Jurkat, Clone E6-1 (cell line): ENCODE measurements at regions not wholly inside any gene's neighbourhood (a gene's known extent, or its start where the extent isn't known, plus 50 kb on each side); places are given as distances from the start of the nearest gene placed in this dataset.
A peak's percentile ranks its signal among the peaks of the same experiment; 100 is the strongest.
"Not testable (repeated sequence)": the region's sequence is repeated elsewhere in the genome, so short reads cannot be mapped to it uniquely, and the experiment has no call there.

Source experiments
- DNase-seq: peaks from one replicate; pipeline ENCODE4 v3.0.0-alpha.2; 2011; ENCODE audit warnings: low read depth, low spot score
- H3K4me3 ChIP-seq: 2 replicates; pipeline ENCODE4 v1.5.1; 2011; ENCODE audit warnings: mild to moderate bottlenecking, low read length, control low read depth, moderate library complexity

- no peak for DNase-seq
- H3K4me3 ChIP-seq = no peak overlapping the region
Observed at GRCh38 chr1:38787041-38787440, 72.5 kb downstream of the RRAGC start.

GRCh38 chr1:38786040-38786436, 73.5 kb downstream of the RRAGC start:
- no peak overlapping the region for H3K4me3 ChIP-seq
- no peak for DNase-seq

DNA sequence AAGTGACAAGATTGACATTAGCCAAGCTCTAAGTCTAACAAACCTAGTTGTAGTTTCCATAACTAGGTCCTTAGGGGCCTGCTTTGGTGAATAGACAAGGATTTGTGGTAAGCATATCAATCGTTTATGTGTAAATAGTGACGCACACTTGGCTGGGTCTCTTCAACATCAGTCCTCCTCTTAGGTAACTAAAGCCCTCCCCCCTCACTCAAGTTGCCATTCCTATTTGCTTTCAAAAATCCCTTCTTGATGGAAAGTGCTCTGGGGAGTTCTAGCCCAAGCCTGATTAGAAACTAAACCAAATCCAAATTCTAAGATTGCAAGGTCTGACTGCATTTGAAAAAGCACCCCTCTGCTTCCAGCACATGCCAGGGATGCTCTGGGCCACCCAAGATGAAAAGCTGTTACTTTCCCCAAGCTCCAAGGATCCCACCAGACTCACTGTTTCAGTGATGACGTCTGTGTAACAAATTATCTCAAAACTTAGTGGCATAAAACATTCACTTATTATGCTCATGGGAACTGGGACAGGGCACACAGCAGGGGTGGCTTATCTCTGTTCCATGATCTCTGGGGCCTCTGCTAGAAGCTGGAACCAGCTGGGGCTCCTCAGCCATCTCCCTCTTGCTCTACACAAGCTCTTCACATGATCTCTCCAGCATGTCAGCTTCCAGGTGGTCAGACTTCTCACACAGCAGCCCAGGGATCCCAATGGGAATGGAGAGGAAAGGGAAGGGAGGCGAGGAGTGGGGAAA, 74.1 kb downstream of the RRAGC start:
- no peak overlapping the region for H3K4me3 ChIP-seq
- no peak for DNase-seq

DNA sequence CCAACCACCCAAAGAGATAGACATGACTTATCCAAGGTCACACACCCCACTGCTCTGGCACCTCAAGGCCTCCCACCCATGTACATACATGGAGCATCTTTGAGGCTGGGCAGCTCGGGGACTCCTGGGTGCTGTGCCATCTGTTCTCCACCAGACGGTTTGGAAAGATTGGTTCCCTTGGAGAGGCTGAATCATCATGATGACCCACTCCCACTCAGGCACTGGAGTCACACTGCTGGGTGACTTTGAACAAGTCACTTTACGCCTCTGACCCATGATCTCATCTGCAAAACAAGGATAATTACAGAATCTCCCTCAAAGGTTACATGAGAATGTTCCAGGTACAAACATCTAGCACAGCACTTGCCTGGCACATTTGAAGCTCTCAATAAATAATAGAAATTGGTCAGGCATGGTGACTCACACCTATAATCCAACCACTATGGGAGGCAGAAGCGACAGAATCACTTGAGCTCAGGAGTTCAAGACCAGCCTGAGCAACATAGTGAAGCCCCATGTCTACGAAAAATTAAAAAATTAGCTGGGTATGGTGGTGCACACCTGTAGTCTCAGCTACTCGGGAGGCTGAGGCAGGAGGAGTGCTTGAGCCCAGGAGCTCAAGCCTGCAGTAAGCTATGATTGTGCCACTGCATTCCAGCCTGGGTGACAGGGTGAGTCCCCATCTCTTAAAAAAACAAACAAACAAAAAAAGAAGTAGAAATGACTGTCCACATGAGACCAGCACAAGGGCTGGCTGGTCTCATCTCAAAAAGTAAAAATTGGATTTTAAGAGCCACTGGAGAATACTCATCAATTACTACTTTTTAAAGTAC, 74.9 kb downstream of the RRAGC start:
- DNase-seq = no peak
- H3K4me3 ChIP-seq = no peak overlapping the region

DNA sequence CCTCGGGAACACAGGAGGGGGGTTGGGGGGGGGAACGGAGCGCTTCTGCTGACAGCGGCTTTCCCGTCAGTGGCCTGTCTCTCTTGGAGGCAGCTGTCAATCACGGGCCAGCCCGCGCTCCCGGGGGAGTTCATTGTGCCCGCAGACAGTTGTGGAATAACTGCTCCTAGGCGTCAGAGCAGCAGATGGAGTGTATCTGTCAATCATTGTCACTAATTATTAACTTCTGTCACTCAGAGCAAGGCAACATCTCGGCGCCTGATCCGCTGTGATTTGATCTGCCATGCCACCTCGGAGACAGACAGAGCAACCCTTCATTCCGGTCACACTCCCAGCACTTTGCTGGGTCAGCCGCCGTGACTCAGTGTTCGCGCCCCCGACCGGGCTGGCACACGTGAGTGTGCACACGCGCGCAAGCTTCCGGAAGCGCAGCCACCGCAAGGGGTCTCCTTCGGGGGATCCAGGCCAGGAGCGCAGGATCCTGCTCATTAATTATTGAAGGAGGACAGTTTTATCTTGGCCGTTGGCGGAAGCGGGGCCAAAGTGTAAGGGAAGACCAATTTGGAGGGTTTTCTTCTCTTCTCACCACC, 75.8 kb downstream of the RRAGC start:
- no peak overlapping the region for H3K4me3 ChIP-seq
- DNase-seq = no peak

DNA sequence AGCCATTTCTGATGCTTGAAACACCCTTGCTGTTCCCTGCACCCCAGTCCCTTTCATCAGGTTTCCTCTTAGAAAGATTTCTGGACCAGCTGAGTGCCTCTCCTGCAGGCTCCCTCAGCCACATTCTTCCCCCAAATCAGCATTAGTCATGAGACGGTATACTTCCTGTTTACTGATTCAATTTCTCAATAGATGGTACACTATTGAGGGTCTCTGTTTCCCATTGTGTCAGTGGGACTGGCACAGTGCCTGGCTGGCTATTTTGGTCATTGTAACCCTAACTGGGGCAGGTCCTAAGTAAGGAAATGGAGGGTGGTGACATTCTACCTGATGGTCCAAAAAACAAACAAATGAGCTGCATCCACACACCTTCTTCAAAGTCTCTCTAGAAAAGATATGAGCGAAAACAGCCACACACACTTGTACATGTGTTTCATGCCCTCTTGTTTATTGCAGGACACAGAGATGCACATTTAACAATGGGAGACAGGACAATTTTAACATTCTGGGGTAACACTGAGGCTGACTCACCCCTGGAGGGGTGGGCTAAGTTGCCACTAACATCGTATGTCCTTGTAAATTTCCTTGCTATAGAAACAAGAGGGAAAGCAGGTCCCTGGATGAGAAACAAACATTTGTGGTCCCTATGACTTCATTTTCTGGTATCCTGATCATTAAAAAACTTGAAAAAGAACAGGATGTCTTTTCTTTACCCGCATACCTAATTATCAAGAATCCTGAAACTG, 77.5 kb downstream of the RRAGC start:
- no peak overlapping the region for H3K4me3 ChIP-seq
- DNase-seq = no peak

DNA sequence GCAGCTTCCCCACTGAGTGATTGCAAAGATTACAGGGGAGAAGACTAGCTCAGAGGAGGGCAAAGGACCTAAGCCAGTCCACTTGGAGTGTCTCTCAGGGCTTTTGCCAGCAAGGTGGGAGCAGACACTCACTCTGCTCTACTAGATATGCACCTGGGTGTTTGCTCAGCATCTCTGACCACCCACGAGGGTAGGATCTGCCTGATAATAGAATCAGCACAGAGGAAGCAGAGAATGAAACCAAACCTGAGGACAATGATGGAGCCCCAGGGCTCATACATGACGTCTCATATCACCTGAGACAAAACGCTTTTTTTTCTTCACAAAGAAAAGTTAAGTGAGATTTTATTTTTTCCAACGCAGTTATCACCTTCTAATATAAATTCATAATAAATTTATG, 79.4 kb downstream of the RRAGC start:
- no peak for DNase-seq
- no peak overlapping the region for H3K4me3 ChIP-seq

DNA sequence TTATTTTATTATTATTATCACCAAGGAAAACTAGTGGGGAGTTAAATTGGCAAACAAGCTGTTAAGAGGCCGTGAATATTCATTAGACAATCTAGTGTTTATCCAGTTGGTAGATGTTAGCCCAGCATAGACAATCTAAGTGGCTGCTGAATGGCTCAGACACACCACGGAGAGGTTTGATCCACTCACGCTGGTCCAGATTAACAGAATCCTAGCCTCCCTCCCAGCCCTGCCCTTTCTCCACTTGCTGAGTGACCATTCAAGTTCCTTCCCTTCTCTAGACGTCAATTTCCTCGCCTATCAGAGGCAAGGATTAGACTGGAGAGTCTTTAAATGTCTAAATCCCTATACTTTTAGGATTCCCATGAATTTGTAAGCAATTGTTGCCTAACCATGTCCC, 80.1 kb downstream of the RRAGC start:
- H3K4me3 ChIP-seq = no peak overlapping the region
- no peak for DNase-seq

DNA sequence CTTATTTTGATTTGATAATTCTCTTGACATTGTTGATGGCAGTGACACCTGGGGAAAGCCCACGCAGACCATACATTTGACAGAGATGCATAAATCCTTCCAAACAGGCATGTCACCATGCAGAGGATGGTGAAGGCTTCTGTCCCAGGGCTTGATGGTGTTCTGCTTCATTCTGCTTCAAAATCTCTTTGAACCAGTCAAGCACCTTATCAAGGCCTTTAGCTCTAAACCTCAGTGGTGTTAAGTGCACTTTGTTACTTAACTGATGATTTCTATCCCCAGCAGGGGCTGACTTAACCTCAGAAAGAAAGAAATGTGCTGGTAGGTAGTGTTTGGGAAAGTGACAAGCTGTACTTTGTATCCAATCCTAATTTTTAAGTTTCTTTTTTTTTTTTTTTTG, 81.1 kb downstream of the RRAGC start:
- no peak overlapping the region for H3K4me3 ChIP-seq
- DNase-seq = no peak

- DNase-seq = no peak
- H3K4me3 ChIP-seq = no peak overlapping the region
Observed at GRCh38 chr1:38778051-38778450, 81.5 kb downstream of the RRAGC start.

DNA sequence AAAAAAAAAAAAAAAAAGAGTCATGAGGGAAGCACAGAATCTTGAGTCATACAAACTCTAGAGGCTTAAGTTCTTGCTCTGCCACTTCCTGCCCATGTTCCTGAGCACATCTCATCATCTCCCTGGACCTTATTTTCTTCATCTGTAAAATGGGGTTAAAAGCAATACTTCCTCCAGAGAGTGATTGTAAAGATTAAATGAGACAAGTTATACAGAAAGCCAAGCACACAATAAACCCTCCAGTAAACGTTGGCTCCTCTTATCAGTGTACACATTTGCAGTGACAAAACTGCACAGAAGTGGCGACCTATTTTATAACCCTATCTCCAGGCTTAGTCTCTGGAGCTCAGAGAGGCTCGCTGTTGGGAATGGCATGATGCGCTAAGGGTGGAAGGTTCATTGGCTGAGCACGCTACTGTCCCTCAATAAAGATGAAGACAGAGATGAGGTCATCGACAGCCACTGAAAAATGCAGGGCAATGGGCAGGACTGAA, 82.1 kb downstream of the RRAGC start:
- peak; percentile 57 for DNase-seq
- no peak overlapping the region for H3K4me3 ChIP-seq

DNA sequence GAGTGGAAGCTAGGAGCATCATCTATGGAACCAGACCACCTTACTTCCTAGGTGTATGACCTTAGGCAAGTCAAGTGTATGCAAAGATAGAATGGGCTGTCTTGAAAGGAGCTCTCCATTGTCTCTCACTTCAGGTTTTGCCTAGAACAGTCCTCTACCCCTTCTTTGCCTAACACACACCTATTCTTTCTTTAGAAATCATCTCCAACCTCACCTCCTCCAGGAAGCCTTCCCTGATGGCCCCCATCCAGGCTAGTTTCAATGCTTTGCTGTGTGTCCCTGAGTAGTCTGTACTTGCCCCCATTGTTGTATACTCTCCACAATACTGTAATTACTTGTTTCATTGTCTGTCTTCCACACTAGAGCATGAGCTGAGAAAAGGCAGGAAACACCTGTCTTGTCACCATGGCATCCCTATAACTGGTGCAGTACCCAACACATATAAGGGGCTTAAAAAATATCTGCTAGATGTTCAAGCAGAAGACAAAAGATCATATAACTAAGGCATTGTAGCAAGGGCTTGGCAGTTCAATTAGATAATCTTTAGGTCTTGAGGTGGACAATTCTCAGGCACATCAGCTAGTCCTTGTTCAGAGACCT, 83.0 kb downstream of the RRAGC start:
- DNase-seq = peak; percentile 53
- H3K4me3 ChIP-seq = no peak overlapping the region

DNA sequence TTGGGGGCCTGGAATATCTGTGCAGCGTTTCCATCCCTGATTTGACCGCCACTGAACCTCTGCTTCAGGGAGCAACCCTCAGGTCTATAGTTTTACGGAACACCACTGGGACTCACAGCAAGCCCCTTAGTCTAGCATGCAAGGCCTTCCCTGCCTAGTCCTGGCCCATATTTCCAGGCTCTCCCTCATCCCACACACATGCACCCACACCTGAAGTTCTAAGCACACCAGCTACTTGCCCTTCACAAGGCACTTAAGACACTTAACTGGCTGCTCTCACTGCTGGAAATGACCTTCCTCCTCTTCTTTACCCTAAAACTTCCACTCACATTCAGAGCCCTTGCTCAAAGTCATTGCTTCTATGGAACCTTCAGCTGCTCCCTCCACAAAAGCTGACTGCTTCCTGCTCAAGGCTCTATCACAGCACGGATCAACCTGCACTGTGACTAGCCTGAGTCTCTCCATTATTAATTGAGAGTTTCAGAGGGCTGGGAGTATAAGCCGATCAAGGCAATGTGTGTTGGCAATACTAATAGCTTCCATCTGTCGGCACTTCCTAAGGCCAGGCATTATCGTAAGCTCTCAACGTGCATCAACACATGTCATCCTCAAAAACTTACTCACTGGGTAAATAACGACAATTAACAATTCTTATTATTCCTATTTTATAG, 84.3 kb downstream of the RRAGC start:
- no peak for DNase-seq
- H3K4me3 ChIP-seq = no peak overlapping the region

- no peak for DNase-seq
Observed at GRCh38 chr1:38773483-38773882, 86.1 kb downstream of the RRAGC start.

GRCh38 chr1:38772953-38773352, 86.6 kb downstream of the RRAGC start:
- no peak for DNase-seq
- H3K4me3 ChIP-seq = no peak overlapping the region

More at GRCh38 chr1:38773483-38773882, 86.1 kb downstream of the RRAGC start:
- no peak overlapping the region for H3K4me3 ChIP-seq

DNA sequence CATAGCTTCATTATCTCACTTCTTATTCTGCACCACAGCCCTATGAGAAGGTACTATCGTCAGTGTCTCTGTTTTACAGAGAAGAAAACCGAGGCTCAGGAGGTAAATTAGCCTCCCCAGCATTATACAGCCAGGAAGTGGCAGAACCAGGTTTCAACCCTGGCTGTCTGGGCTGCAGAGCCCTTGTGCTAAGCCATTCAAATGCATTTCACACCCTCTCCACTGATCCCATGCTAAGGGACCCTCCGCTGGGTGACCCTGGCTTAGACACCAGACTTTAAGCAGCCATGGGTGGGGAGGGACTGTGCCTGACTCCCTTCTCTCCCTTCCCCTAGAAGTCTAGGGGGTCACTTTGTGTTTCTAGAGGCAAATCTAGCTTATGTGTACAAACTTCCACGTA, 87.5 kb downstream of the RRAGC start:
- no peak for DNase-seq
- H3K4me3 ChIP-seq = no peak overlapping the region

GRCh38 chr1:38770516-38771173, 88.9 kb downstream of the RRAGC start:
- not testable (repeated sequence) for DNase-seq, H3K4me3 ChIP-seq

GRCh38 chr1:38766125-38766524, 93.4 kb downstream of the RRAGC start:
- DNase-seq = no peak
- no peak overlapping the region for H3K4me3 ChIP-seq
